ENCODE measurements at regions not wholly inside any gene's neighbourhood (a gene's known extent, or its start where the extent isn't known, plus 50 kb on each side); places are given as distances from the start of the nearest gene placed in this dataset.
"Not testable (repeated sequence)": the region's sequence is repeated elsewhere in the genome, so short reads cannot be mapped to it uniquely, and the experiment has no call there.

GRCh38 chr20:57110121-57111027 is 156.1 kb downstream of the BMP7 start:
- DNase-seq = not testable (repeated sequence)

DNA sequence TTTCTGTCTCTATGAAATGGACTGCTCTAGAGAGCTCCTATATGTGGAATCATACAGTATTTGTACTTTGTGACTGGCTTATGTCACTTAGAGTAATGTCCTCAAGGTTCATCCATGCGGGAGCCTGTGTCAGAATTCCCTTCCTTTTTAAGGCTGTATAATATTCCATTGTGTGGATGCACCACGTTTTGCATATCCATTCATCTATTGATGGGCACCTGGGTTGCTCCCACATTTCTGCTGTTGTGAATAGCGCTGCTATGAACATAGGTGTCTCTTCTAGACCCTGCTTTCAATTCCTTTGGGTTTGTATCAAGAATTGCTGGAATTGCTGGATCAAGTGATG is 155.4 kb downstream of the BMP7 start:
- DNase-seq = no peak

- no peak for DNase-seq
Observed at GRCh38 chr20:57112448-57112847, 154.0 kb downstream of the BMP7 start.

DNA sequence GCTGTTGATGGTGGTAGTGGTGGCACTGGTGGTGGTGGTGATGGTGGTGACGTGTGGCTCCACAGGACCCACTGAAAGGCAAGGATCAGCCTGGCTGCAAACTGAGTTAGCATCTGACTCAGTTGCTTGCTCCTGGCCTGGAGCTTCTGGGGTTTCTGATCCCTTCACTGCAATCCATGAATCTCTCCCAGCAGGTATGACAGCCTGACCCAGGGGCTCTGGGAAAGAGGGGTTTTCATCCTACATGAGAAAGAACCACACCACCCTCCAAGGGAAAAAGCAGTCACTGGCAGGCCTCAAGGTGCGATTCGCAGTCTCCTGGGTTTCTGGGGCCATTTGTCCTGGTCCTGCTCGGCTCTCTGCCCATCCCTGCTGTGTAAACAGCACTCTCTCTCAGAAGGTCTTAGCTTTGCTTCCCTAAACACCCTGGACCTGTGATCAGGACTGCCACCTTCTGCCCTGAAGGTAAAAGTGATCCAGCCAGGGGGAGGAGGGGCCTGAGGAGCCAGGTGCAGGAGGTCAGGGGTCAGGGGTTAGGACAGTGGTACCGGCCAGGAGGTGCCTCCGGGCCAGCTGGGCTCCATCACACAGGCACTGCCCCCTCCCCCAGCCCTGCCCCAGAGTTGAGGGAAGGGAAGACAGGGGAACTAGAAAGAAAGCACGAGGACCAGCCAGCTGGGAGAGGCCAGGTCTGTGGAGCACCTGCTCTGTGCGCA is 152.0 kb downstream of the BMP7 start:
- DNase-seq = no peak

DNA sequence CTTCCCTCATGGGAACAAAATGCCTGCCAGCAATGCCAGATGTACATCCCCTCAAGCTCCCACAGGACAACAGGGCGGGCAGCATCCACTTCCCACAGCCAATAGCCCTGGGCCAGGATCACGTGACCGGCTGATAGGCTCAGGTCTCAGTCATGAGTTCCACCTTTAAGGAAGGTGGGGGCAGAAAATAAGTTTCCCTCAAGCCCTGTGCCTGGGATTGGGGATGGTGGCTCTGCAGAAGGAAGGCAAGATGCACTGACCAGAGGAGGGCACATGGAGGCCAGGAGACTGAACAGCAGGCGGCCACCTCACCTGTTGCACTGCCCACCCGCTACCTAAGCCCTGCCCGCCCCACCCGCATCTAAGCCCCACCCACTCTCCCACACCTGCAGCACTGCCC is 149.1 kb downstream of the BMP7 start:
- no peak for DNase-seq

- DNase-seq = no peak
Observed at GRCh38 chr20:57118107-57118769, 148.2 kb downstream of the BMP7 start.

Measured in stimulated activated CD4-positive, alpha-beta T cell treated with anti-CD3 and anti-CD28 coated beads, Interleukin-4, amount 100 ng/mL, for 4 hours (primary cell).